Transverse colon (tissue), 1 donor: ENCODE measurements at regions not wholly inside any gene's neighbourhood (a gene's known extent, or its start where the extent isn't known, plus 50 kb on each side); places are given as distances from the start of the nearest gene placed in this dataset.

Experiments
- EP300 ChIP-seq: sonication (generic); formaldehyde crosslinking; IDR thresholded peaks from one replicate; pipeline ENCODE4 v1.6.1; 2017; ENCODE audit warnings: antibody characterized with exemption, low read depth
- POLR2A ChIP-seq: fragments of 450-650 bp; IDR thresholded peaks from one replicate; pipeline ENCODE4 v1.6.1; 2016; ENCODE audit warnings: antibody characterized with exemption, mild to moderate bottlenecking, moderate library complexity

DNA sequence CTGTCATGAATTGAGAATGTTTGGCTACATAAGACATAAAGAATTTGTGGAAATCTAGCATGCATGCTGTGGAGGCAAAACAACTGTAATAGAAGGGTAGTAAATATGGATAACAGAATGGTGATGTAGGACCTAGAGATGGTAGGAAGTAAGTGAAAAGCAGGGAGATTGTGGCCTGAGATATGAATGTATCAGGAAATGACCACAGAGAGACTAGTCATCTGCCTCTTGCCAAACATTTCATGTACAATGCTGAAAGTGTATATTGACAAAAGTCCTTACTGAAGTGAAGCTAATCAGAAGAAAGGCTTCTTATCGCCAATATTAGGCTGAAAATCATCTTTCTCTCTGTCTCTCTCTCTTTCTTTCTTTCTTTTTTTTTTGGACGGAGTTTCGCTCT lies 873.1 kb upstream of the CTNND2 start:
- no peak for TF ChIP-seq EP300
- TF ChIP-seq POLR2A: no peak
